ENCODE measurements at regions not wholly inside any gene's neighbourhood (a gene's known extent, or its start where the extent isn't known, plus 50 kb on each side); places are given as distances from the start of the nearest gene placed in this dataset.

DNA sequence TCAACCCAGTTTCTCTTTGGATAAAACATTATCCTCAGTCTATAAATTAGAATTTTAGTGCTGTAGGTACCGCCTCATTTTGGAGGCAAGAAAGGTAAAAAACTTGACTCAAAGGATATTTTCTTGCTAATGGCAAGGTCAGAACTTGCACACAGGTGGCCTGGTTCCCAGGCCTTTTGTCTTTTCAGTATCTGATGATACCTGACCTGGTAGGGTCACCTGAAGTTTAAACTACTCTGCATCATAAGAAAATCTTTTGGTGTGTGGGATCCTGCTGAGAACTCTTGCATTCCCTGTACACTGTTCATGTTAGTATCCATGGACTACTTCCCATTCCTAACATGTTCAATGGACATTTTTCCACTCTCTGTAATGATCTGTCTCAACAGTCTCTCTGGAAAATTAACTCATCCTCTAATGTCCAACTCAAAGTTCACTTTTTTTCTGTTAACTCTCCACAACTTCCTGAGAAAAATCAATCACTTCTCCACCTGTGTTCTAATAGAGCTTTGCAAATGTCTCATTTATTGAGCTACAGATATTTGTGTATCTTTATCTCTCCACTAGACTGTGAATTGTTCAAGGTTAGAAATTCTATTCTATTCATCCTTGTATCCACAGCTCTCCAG, 317.1 kb upstream of the SOX9 start:
- no peak for TF ChIP-seq POLR2AphosphoS5 (IDR thresholded peaks at IDR 0.05; ENCODE audit: low read depth, low read length)
- no peak for TF ChIP-seq POLR2A (IDR thresholded peaks at IDR 0.05; ENCODE audit: low read depth, low read length)
